ENCODE measurements at regions not wholly inside any gene's neighbourhood (a gene's known extent, or its start where the extent isn't known, plus 50 kb on each side); places are given as distances from the start of the nearest gene placed in this dataset.
A peak's percentile ranks its signal among the peaks of the same experiment; 100 is the strongest.

- peak overlapping the region; percentile 26 for H3K4me3 Mint-ChIP-seq
- peak; percentile 83 for ATAC-seq
- no peaks in the 10 kb centered on the region for H3K36me3 Mint-ChIP-seq
- H3K27ac Mint-ChIP-seq, result peak overlapping the region; percentile 83
- H3K27me3 Mint-ChIP-seq, result no peaks in the 10 kb centered on the region
- H3K4me1 Mint-ChIP-seq, result peaks cover 21% of the 10 kb centered on the region
- no peaks in the 10 kb centered on the region for H3K9me3 Mint-ChIP-seq
Observed at GRCh38 chr12:66901138-66901932, 222.5 kb upstream of the GRIP1 start.

- H3K9me3 Mint-ChIP-seq, result no peaks in the 10 kb centered on the region
- ATAC-seq, result no peak
Observed at GRCh38 chr12:66902020-66902419, 223.1 kb upstream of the GRIP1 start.

DNA sequence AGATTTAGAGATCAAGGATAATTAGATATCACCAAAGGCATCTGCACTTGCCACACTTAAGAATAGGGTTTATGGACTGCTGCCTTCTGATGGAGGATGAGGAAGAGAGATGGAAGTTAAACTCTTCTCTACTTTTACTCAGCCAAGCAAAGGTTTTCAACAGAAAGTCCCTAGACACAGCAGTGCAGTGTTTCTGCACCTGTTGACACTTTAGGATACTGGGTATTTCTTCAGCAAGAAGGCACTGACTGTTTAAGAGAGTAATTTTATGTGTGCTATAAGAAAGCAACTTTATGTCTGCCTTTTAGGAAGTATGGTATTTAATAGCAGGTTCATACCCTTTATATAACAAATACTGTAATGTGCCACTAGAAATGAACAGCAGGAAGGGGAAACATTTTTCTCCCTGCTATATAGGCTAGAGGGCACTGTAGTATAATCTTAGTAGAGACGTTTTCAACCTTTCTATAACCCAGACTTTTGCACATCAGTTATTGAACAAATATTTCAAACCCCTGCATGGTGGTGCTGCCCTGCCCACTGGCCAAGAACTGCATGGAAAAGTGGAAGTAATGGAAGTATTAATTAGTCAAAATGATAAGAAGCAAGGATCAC lies 225.0 kb upstream of the GRIP1 start:
- Mint-ChIP-seq H3K36me3 (no peaks in the 10 kb centered on the region), H3K9me3 (no peaks in the 10 kb centered on the region), H3K27me3 (no peaks in the 10 kb centered on the region), H3K4me3 (no peak overlapping the region), H3K4me1 (peaks cover 21% of the 10 kb centered on the region), H3K27ac (no peak overlapping the region)
- no peak for ATAC-seq

More at GRCh38 chr12:66902020-66902419, 223.1 kb upstream of the GRIP1 start:
- Mint-ChIP-seq H3K4me1 (peaks cover 21% of the 10 kb centered on the region), H3K4me3 (no peak overlapping the region), H3K27me3 (no peaks in the 10 kb centered on the region), H3K27ac (no peak overlapping the region), H3K36me3 (no peaks in the 10 kb centered on the region)

- Mint-ChIP-seq H3K27me3 (no peaks in the 10 kb centered on the region), H3K4me3 (no peak overlapping the region), H3K9me3 (no peaks in the 10 kb centered on the region), H3K4me1 (peaks cover 21% of the 10 kb centered on the region), H3K27ac (no peak overlapping the region), H3K36me3 (no peaks in the 10 kb centered on the region)
- ATAC-seq, result no peak
Observed at GRCh38 chr12:66905201-66905600, 226.3 kb upstream of the GRIP1 start.

DNA sequence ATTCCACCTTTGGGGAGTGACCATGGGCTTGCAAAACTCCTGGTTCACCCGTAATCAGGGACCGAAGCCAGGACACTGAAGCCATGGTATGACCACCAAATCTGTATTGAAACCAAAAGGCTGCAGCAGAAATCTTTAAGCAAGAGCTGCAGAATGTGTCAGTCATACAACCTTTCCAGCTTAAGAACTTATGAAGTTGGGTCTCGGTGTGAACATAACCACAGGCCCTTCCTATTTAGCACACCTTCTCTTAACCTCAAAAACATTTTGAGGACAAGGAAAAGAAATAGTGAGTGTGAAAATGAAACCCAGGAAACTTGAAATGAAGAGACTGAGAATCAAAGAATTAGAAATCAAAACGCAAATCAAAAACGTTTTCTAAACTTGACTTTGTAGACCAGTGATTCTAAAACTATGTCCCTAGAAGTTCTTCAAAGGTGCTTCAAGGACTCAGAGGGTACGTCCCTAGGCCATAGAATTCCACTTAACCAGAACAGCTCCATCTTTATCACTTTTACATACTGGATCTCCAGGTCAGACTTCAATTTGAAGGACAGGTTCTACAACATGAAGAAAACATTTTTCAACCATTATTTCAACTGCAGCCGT lies 231.6 kb upstream of the GRIP1 start:
- H3K27ac Mint-ChIP-seq, result no peak overlapping the region
- ATAC-seq, result no peak
- H3K4me1 Mint-ChIP-seq, result no peaks in the 10 kb centered on the region
- H3K9me3 Mint-ChIP-seq, result no peaks in the 10 kb centered on the region
- no peaks in the 10 kb centered on the region for H3K27me3 Mint-ChIP-seq
- no peaks in the 10 kb centered on the region for H3K36me3 Mint-ChIP-seq
- H3K4me3 Mint-ChIP-seq, result no peak overlapping the region

GRCh38 chr12:66915306-66915904 lies 236.5 kb upstream of the GRIP1 start:
- no peak for ATAC-seq
- Mint-ChIP-seq H3K27me3 (no peaks in the 10 kb centered on the region), H3K9me3 (no peaks in the 10 kb centered on the region), H3K4me1 (no peaks in the 10 kb centered on the region), H3K36me3 (no peaks in the 10 kb centered on the region), H3K27ac (no peak overlapping the region), H3K4me3 (no peak overlapping the region)

GRCh38 chr12:66916189-66916588 lies 237.3 kb upstream of the GRIP1 start:
- H3K9me3 Mint-ChIP-seq, result no peaks in the 10 kb centered on the region
- ATAC-seq, result no peak
- H3K36me3 Mint-ChIP-seq, result no peaks in the 10 kb centered on the region
- no peaks in the 10 kb centered on the region for H3K4me1 Mint-ChIP-seq
- H3K27ac Mint-ChIP-seq, result no peak overlapping the region
- no peaks in the 10 kb centered on the region for H3K27me3 Mint-ChIP-seq
- H3K4me3 Mint-ChIP-seq, result no peak overlapping the region

DNA sequence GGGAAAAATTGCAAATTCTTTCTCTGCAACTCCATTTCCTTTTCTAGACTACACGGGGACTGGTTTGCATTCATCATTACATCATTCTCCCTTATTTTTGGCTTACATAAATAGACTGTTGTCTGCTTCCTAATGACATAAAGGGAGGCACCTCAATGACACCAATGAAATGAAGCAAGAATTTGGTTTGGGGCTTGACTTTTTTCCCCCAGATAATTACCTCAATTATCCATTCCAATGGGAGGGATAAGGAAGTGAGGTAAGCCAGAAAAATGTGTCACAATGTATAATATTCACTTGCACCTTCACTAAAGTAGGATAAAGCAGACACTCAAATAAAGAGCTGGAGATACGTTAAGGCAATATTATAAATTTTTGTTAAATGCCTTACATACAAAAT lies 240.6 kb upstream of the GRIP1 start:
- Mint-ChIP-seq H3K27me3 (no peaks in the 10 kb centered on the region), H3K4me1 (no peaks in the 10 kb centered on the region), H3K4me3 (no peak overlapping the region), H3K27ac (no peak overlapping the region), H3K9me3 (no peaks in the 10 kb centered on the region), H3K36me3 (no peaks in the 10 kb centered on the region)
- no peak for ATAC-seq

DNA sequence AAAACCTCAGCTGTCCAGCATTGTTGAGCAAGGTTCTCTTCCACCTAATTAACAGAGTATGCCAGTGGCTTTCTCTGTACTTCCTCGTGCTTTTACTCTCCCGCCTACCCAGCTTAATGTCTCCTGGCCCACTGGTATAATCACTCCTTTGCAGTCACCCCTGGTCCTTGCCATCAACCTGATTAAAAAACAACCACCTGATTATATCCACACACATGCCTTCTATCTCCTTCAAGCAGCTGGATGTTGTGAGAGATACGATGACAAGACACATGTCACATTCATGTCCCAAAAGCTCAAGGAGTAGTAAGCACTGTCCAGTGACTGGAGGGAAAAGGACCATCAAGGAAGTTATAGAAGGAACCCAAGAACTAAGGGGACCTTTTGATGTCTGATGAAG lies 241.3 kb upstream of the GRIP1 start:
- Mint-ChIP-seq H3K4me3 (no peak overlapping the region), H3K27me3 (no peaks in the 10 kb centered on the region), H3K27ac (no peak overlapping the region), H3K36me3 (no peaks in the 10 kb centered on the region), H3K4me1 (peaks cover 5% of the 10 kb centered on the region), H3K9me3 (no peaks in the 10 kb centered on the region)
- ATAC-seq, result no peak

- no peak overlapping the region for H3K27ac Mint-ChIP-seq
- no peak for ATAC-seq
- H3K4me1 Mint-ChIP-seq, result peaks cover 6% of the 10 kb centered on the region
- no peak overlapping the region for H3K4me3 Mint-ChIP-seq
- no peaks in the 10 kb centered on the region for H3K27me3 Mint-ChIP-seq
- H3K36me3 Mint-ChIP-seq, result no peaks in the 10 kb centered on the region
- H3K9me3 Mint-ChIP-seq, result no peaks in the 10 kb centered on the region
Observed at GRCh38 chr12:66921151-66921550, 242.3 kb upstream of the GRIP1 start.

- H3K27ac Mint-ChIP-seq, result no peak overlapping the region
- H3K4me3 Mint-ChIP-seq, result no peak overlapping the region
- H3K27me3 Mint-ChIP-seq, result no peaks in the 10 kb centered on the region
- H3K9me3 Mint-ChIP-seq, result no peaks in the 10 kb centered on the region
- H3K4me1 Mint-ChIP-seq, result peaks cover 6% of the 10 kb centered on the region
- ATAC-seq, result no peak
- no peaks in the 10 kb centered on the region for H3K36me3 Mint-ChIP-seq
Observed at GRCh38 chr12:66925083-66925482, 246.2 kb upstream of the GRIP1 start.

GRCh38 chr12:66929121-66929520 lies 250.2 kb upstream of the GRIP1 start:
- Mint-ChIP-seq H3K9me3 (peaks cover 3% of the 10 kb centered on the region), H3K27ac (no peak overlapping the region), H3K36me3 (no peaks in the 10 kb centered on the region), H3K27me3 (peaks cover 9% of the 10 kb centered on the region), H3K4me3 (no peak overlapping the region), H3K4me1 (peaks cover 6% of the 10 kb centered on the region)
- ATAC-seq, result peak; percentile 67

DNA sequence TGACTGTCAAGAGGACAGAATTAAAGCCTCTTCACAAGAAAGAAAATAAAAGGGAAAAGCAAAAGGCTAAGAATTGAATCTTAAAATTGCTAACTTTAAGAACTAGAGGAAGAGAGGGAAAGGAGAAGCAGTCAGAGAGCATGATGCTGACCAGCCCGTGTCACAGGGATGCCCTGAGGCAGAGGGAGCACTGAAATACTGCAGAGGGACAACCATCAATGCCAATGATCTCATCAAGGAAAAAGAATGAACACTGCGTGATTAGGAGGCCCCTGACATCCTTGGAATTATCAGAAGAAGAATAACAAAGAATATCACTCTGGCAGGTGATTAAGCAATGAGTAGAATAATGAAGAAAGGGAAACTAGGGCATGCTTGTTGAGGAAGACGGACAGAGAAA lies 252.2 kb upstream of the GRIP1 start:
- no peak overlapping the region for H3K27ac Mint-ChIP-seq
- peaks cover 9% of the 10 kb centered on the region for H3K27me3 Mint-ChIP-seq
- H3K36me3 Mint-ChIP-seq, result no peaks in the 10 kb centered on the region
- no peak overlapping the region for H3K4me3 Mint-ChIP-seq
- H3K4me1 Mint-ChIP-seq, result no peaks in the 10 kb centered on the region
- peaks cover 3% of the 10 kb centered on the region for H3K9me3 Mint-ChIP-seq
- ATAC-seq, result no peak

GRCh38 chr12:66932126-66932525 lies 253.2 kb upstream of the GRIP1 start:
- ATAC-seq, result no peak
- H3K36me3 Mint-ChIP-seq, result no peaks in the 10 kb centered on the region
- no peaks in the 10 kb centered on the region for H3K4me1 Mint-ChIP-seq
- no peak overlapping the region for H3K27ac Mint-ChIP-seq
- H3K9me3 Mint-ChIP-seq, result peaks cover 3% of the 10 kb centered on the region
- no peak overlapping the region for H3K4me3 Mint-ChIP-seq
- peaks cover 9% of the 10 kb centered on the region for H3K27me3 Mint-ChIP-seq

DNA sequence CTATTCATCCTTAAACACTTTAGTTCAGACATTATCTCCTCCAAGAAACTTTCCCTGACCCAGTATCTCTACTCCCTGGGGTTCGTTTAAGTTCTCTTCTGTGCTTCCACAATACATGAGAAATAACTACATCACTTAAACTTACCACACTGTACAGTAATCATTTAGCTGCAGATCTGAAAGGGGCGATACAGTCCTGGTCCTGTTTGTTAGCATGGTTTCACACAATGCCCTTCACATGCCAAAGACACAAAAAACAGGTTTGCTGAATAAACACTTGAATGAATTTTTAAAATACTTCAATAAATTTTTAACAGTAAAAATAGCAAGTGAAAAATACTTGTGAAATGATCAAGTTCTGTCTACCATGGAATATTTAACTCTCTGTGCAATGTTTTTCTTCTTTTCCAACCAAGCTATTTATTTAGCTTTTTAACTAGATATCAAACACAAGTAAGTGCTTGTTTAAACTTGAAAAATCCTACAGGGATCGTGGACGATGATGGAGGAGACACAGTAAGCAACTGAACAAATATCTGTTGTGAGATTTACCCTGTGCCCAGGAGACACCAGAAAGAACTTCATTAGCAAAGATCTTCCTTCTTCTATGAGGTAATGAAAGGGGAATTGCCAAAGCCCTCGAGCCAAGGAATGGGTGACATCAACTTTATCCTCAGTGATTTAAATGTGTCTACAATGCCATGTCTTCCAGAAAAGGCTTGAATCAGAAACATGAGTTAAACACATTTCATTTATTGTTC lies 255.6 kb upstream of the GRIP1 start:
- no peak for ATAC-seq
- peaks cover 9% of the 10 kb centered on the region for H3K27me3 Mint-ChIP-seq
- no peak overlapping the region for H3K4me3 Mint-ChIP-seq
- no peak overlapping the region for H3K27ac Mint-ChIP-seq
- H3K4me1 Mint-ChIP-seq, result no peaks in the 10 kb centered on the region
- H3K36me3 Mint-ChIP-seq, result no peaks in the 10 kb centered on the region
- H3K9me3 Mint-ChIP-seq, result peaks cover 3% of the 10 kb centered on the region

Data from stimulated activated memory B cell treated with anti-CD40 and anti-IgM and Interleukin-4, amounts not matched to agents 10 μg/mL and 1 μg/mL and 100 μg/mL, for 72 hours (primary cell).